HCT116 (cell line): ENCODE measurements at regions not wholly inside any gene's neighbourhood (a gene's known extent, or its start where the extent isn't known, plus 50 kb on each side); places are given as distances from the start of the nearest gene placed in this dataset.

ENCODE experiments used
- ATAC-seq: fragments of 200-7000 bp; cut with Tn5 transposase; 2 replicates; pipeline ENCODE4 v1.9.1; 2020; ENCODE audit warnings: mild to moderate bottlenecking, moderate library complexity
- BruUV-seq: library from RNA; stranded (reverse); fragments of 400-500 nt; replicated peaks from 2 replicates; lab custom pipeline; 2021; lab: Mats Ljungman, UMichigan
- CTCF ChIA-PET: fragments of 300-600 bp; sonication (Branson Sonifier 250); formaldehyde crosslinking; loops from one replicate; lab custom pipeline; 2021; ENCODE audit warnings: antibody characterized with exemption; lab: Charles Lee
- POLR2A ChIA-PET: fragments of 300-600, 350-600 bp; sonication (Branson Sonifier 250); formaldehyde crosslinking; loops from one replicate; lab custom pipeline; 2021; ENCODE audit warnings: antibody characterized with exemption; lab: Charles Lee
- RAD21 ChIA-PET, 2 experiments: fragments of 300-600 bp; sonication (Branson Sonifier 250); formaldehyde crosslinking; loops; one replicate each; lab custom pipeline; 2023; ENCODE audit warnings: low total read pairs in 2 of 2; ENCODE audit not compliant: uncharacterized antibody in 2 of 2, unreplicated experiment in 2 of 2, low non-redundant PET in 1 of 2; lab: Charles Lee
- DNase-seq: peaks from one replicate; pipeline ENCODE4 v3.0.0-alpha.2; 2010; ENCODE audit warnings: low read depth, low spot score
- H2AFZ ChIP-seq: fragments of 200-600 bp; shearing (Covaris generic), sonication (generic); 2 replicates; pipeline ENCODE4 v1.6.1; 2017; ENCODE audit warnings: low read depth, mixed run types, mixed read lengths, antibody characterized with exemption, low read length; ENCODE audit not compliant: poor library complexity, severe bottlenecking
- H3K27ac ChIP-seq: 2 replicates; pipeline ENCODE4 v1.5.1; 2012; ENCODE audit warnings: low read depth, low read length
- H3K27me3 ChIP-seq: fragments of 200-600 bp; sonication (generic); 2 replicates; pipeline ENCODE4 v1.6.1; 2016; ENCODE audit warnings: mixed run types, low read length, mixed read lengths; ENCODE audit not compliant: insufficient read depth
- H3K36me3 ChIP-seq, 2 experiments: fragments of 200-500 bp in 1 of 2; fragments of 200-600 bp in 1 of 2; sonication (Bioruptor generic) in 1 of 2; sonication (generic) in 1 of 2; 2 replicates each; pipeline versions ENCODE4 v1.5.1 to v1.6.1; 2014 to 2016; ENCODE audit warnings: low read length in 2 of 2, inconsistent platforms in 1 of 2, mixed read lengths in 1 of 2, mixed run types in 1 of 2; ENCODE audit not compliant: insufficient read depth in 2 of 2, control insufficient read depth in 1 of 2
- H3K4me1 ChIP-seq, 2 experiments: fragments of 200-600 bp in 1 of 2; sonication (generic) in 1 of 2; 2 replicates each; pipeline versions ENCODE4 v1.5.1 to v1.6.1; 2012 to 2017; ENCODE audit warnings: low read length in 2 of 2, inconsistent platforms in 1 of 2, mild to moderate bottlenecking in 1 of 2, mixed read lengths in 1 of 2, mixed run types in 1 of 2, moderate library complexity in 1 of 2; ENCODE audit not compliant: insufficient read depth in 2 of 2, control insufficient read depth in 1 of 2
- H3K4me2 ChIP-seq: fragments of 200-600 bp; sonication (generic); 2 replicates; pipeline ENCODE4 v1.6.1; 2017; ENCODE audit warnings: mixed run types, low read length, mixed read lengths
- H3K4me3 ChIP-seq, 2 experiments: fragments of 200-600 bp in 1 of 2; sonication (generic) in 1 of 2; replicated peaks in 1 of 2; 2 replicates each; pipeline ENCODE4 v1.5.1; 2011 to 2016; ENCODE audit warnings: low read length in 2 of 2, control low read depth in 1 of 2, low read depth in 1 of 2, mild to moderate bottlenecking in 1 of 2, mixed read lengths in 1 of 2, mixed run types in 1 of 2
- H3K79me2 ChIP-seq: fragments of 200-600 bp; sonication (generic); 2 replicates; pipeline ENCODE4 v1.6.1; 2017; ENCODE audit warnings: mild to moderate bottlenecking, mixed run types, low read length, moderate library complexity, mixed read lengths; ENCODE audit not compliant: insufficient read depth
- H3K9ac ChIP-seq: fragments of 200-600 bp; sonication (generic); 2 replicates; pipeline ENCODE4 v1.6.1; 2016; ENCODE audit warnings: low read length, mixed read lengths
- H3K9me2 ChIP-seq: fragments of 200-600 bp; sonication (generic), shearing (Covaris generic); 2 replicates; pipeline ENCODE4 v1.6.1; 2017; ENCODE audit warnings: mixed run types, mild to moderate bottlenecking, moderate library complexity; ENCODE audit not compliant: insufficient read depth
- H3K9me3 ChIP-seq, 2 experiments: fragments of 200-500 bp in 1 of 2; fragments of 200-600 bp in 1 of 2; sonication (Bioruptor generic) in 1 of 2; sonication (generic) in 1 of 2; 2 replicates each; pipeline ENCODE4 v1.6.1; 2014 to 2017; ENCODE audit warnings: low read length in 2 of 2, mixed read lengths in 2 of 2, inconsistent platforms in 1 of 2, low read depth in 1 of 2, mild to moderate bottlenecking in 1 of 2, mixed run types in 1 of 2, moderate library complexity in 1 of 2; ENCODE audit not compliant: control insufficient read depth in 1 of 2, insufficient read depth in 1 of 2
- H4K20me1 ChIP-seq: fragments of 200-600 bp; sonication (generic), shearing (Covaris generic); 2 replicates; pipeline ENCODE4 v1.6.1; 2017; ENCODE audit warnings: mixed run types, mild to moderate bottlenecking, moderate library complexity; ENCODE audit not compliant: insufficient read depth
- EZH2 ChIP-seq: fragments of 200-600 bp; sonication (generic); IDR thresholded peaks from 2 replicates; pipeline ENCODE4 v1.6.1; 2017; ENCODE audit warnings: antibody characterized with exemption, mixed run types
- FOSL1 ChIP-seq: IDR thresholded peaks from 2 replicates; pipeline ENCODE4 v1.6.1; 2012; ENCODE audit warnings: low read depth
- JUND ChIP-seq: IDR thresholded peaks from 2 replicates; pipeline ENCODE4 v1.6.1; 2012
- POLR2AphosphoS5 ChIP-seq: IDR thresholded peaks from 2 replicates; pipeline ENCODE4 v1.6.1; 2011; ENCODE audit warnings: mild to moderate bottlenecking, low read depth, low read length, moderate library complexity
- TCF7L2 ChIP-seq: IDR thresholded peaks from 2 replicates; pipeline ENCODE4 v1.7.0; 2011; ENCODE audit warnings: borderline replicate concordance, inconsistent platforms; ENCODE audit not compliant: insufficient read depth, insufficient read length; ENCODE audit errors: extremely low read depth
- ZFX ChIP-seq: fragments of 450-650 bp; IDR thresholded peaks from 2 replicates; pipeline ENCODE4 v1.6.1; 2017
- intact Hi-C: fragments of 100-400 bp; cut with micrococcal nuclease; formaldehyde crosslinking; loops from 2 replicates; pipeline ENCODE4 v1.10.0; 2022
- TF ChIP-seq, protein P1 (sequence below): IDR thresholded peaks from 2 replicates; pipeline ENCODE4 v1.6.1; 2012
- TF ChIP-seq, protein P2 (sequence below): IDR thresholded peaks from 2 replicates; pipeline ENCODE4 v1.6.1; 2012; ENCODE audit warnings: low read depth
- TF ChIP-seq, protein P3 (sequence below), 3 experiments: fragments of 200-600 bp in 1 of 3; sonication (generic) in 1 of 3; IDR thresholded peaks in 2 of 3; conservative IDR thresholded peaks in 1 of 3; 2 replicates each; pipeline ENCODE4 v1.5.1; 2012 to 2017; ENCODE audit warnings: low read depth in 2 of 3, low read length in 2 of 3, antibody characterized with exemption in 1 of 3, borderline replicate concordance in 1 of 3, control low read depth in 1 of 3, mild to moderate bottlenecking in 1 of 3, mixed read lengths in 1 of 3, mixed run types in 1 of 3, moderate library complexity in 1 of 3; ENCODE audit not compliant: insufficient read depth in 1 of 3

DNA sequence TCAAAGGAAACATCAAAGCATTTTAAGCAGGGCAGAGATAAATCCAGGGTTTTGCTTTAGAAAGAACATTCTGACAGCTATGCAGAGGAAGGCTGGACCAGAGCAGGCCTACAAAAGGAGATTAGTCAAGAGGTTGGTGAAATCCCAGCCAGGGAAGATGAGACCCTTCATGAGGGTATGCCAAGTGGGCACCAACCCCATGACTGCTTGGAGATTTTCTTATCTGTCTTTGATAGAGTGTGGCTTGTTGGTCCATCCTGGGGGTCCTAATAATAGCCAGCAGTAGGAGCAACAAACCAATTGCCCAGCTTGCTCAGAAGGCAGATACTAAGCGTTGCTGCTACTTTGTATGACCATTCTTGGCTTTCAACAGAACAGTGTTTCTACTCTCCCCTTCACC is 895.4 kb downstream of the EPHA4 start:
- H3K36me3 ChIP-seq, result no peaks in the 10 kb centered on the region
- no TSS peak for BruUV-seq
- H3K27me3 ChIP-seq, result no peaks in the 10 kb centered on the region
- POLR2A ChIA-PET, result no interaction called here
- intact Hi-C loops, result no loop called here
- H3K27ac ChIP-seq, result no peak overlapping the region
- RAD21 ChIA-PET, result no interaction called here
- CTCF ChIA-PET, result no interaction called here
- H4K20me1 ChIP-seq, result no peaks in the 10 kb centered on the region
- ATAC-seq (no peak), DNase-seq (no peak)
- TF ChIP-seq TCF7L2 (no peak), FOSL1 (no peak), JUND (no peak), EZH2 (no peak), POLR2AphosphoS5 (no peak), ZFX (no peak)
- TF ChIP-seq, protein P1, sequence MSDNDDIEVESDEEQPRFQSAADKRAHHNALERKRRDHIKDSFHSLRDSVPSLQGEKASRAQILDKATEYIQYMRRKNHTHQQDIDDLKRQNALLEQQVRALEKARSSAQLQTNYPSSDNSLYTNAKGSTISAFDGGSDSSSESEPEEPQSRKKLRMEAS, result no peak
- TF ChIP-seq, protein P2, sequence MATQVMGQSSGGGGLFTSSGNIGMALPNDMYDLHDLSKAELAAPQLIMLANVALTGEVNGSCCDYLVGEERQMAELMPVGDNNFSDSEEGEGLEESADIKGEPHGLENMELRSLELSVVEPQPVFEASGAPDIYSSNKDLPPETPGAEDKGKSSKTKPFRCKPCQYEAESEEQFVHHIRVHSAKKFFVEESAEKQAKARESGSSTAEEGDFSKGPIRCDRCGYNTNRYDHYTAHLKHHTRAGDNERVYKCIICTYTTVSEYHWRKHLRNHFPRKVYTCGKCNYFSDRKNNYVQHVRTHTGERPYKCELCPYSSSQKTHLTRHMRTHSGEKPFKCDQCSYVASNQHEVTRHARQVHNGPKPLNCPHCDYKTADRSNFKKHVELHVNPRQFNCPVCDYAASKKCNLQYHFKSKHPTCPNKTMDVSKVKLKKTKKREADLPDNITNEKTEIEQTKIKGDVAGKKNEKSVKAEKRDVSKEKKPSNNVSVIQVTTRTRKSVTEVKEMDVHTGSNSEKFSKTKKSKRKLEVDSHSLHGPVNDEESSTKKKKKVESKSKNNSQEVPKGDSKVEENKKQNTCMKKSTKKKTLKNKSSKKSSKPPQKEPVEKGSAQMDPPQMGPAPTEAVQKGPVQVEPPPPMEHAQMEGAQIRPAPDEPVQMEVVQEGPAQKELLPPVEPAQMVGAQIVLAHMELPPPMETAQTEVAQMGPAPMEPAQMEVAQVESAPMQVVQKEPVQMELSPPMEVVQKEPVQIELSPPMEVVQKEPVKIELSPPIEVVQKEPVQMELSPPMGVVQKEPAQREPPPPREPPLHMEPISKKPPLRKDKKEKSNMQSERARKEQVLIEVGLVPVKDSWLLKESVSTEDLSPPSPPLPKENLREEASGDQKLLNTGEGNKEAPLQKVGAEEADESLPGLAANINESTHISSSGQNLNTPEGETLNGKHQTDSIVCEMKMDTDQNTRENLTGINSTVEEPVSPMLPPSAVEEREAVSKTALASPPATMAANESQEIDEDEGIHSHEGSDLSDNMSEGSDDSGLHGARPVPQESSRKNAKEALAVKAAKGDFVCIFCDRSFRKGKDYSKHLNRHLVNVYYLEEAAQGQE, result no peak
- TF ChIP-seq, protein P3, sequence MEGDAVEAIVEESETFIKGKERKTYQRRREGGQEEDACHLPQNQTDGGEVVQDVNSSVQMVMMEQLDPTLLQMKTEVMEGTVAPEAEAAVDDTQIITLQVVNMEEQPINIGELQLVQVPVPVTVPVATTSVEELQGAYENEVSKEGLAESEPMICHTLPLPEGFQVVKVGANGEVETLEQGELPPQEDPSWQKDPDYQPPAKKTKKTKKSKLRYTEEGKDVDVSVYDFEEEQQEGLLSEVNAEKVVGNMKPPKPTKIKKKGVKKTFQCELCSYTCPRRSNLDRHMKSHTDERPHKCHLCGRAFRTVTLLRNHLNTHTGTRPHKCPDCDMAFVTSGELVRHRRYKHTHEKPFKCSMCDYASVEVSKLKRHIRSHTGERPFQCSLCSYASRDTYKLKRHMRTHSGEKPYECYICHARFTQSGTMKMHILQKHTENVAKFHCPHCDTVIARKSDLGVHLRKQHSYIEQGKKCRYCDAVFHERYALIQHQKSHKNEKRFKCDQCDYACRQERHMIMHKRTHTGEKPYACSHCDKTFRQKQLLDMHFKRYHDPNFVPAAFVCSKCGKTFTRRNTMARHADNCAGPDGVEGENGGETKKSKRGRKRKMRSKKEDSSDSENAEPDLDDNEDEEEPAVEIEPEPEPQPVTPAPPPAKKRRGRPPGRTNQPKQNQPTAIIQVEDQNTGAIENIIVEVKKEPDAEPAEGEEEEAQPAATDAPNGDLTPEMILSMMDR (IDR thresholded peaks at IDR 0.05 in 2 of 3, conservative IDR thresholded peaks at IDR 0.05 in 1 of 3; ENCODE audit: borderline replicate concordance in 1 of 3, insufficient read depth in 1 of 3, low read depth in 2 of 3, low read length in 2 of 3), result no peak
- no peaks in the 10 kb centered on the region for H3K9me3 ChIP-seq
- H3K4me1 ChIP-seq, result no peaks in the 10 kb centered on the region
- H3K9ac ChIP-seq, result no peak overlapping the region
- no peak overlapping the region for H3K4me2 ChIP-seq
- no peak overlapping the region for H3K4me3 ChIP-seq
- H3K9me2 ChIP-seq, result no peaks in the 10 kb centered on the region
- no peak overlapping the region for H2AFZ ChIP-seq
- no peaks in the 10 kb centered on the region for H3K79me2 ChIP-seq
